ENCODE measurements at regions not wholly inside any gene's neighbourhood (a gene's known extent, or its start where the extent isn't known, plus 50 kb on each side); places are given as distances from the start of the nearest gene placed in this dataset.

DNA sequence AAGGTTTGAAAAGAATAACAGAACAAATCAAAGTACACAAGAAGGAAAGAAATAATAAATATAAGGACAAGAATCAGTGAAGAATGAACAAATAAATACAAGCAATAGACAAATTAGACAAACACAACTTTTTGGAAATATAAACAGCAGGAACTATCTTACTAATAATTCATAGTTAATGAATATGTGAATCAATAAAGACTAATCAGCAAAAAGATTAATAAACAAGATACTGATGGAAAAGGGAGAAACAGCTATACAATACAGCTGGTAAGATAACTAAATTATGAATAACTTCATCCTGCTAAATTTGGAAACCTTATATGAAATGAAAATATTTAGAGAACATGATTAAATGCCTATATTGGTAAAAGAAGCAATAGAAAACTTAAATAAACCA, 193.6 kb upstream of the SPRED2 start:
- TF ChIP-seq, protein P1, sequence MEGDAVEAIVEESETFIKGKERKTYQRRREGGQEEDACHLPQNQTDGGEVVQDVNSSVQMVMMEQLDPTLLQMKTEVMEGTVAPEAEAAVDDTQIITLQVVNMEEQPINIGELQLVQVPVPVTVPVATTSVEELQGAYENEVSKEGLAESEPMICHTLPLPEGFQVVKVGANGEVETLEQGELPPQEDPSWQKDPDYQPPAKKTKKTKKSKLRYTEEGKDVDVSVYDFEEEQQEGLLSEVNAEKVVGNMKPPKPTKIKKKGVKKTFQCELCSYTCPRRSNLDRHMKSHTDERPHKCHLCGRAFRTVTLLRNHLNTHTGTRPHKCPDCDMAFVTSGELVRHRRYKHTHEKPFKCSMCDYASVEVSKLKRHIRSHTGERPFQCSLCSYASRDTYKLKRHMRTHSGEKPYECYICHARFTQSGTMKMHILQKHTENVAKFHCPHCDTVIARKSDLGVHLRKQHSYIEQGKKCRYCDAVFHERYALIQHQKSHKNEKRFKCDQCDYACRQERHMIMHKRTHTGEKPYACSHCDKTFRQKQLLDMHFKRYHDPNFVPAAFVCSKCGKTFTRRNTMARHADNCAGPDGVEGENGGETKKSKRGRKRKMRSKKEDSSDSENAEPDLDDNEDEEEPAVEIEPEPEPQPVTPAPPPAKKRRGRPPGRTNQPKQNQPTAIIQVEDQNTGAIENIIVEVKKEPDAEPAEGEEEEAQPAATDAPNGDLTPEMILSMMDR (IDR thresholded peaks at IDR 0.05; ENCODE audit: insufficient read depth, low read depth, low read length) = no peak
- no peak for TF ChIP-seq EZH2 (IDR thresholded peaks at IDR 0.05; ENCODE audit: insufficient read depth, low read length)
